HepG2 (cell line): ENCODE measurements at regions not wholly inside any gene's neighbourhood (a gene's known extent, or its start where the extent isn't known, plus 50 kb on each side); places are given as distances from the start of the nearest gene placed in this dataset.

Experiments used
- ATF7 ChIP-seq, 2 experiments: fragments of 450-650 bp in 1 of 2; sonication (generic) in 1 of 2; formaldehyde crosslinking in 1 of 2; IDR thresholded peaks; 2 replicates each; pipeline versions ENCODE4 v1.4.0 to v1.6.1; 2016 to 2020; ENCODE audit warnings: antibody characterized with exemption in 1 of 2, mild to moderate bottlenecking in 1 of 2, missing genetic modification reagents in 1 of 2
- FOSL1 ChIP-seq: sonication (generic); formaldehyde crosslinking; IDR thresholded peaks from 2 replicates; pipeline ENCODE4 v1.9.0; 2021; ENCODE audit warnings: missing genetic modification reagents, borderline replicate concordance
- HMGXB4 ChIP-seq, 2 experiments: sonication (generic) in 1 of 2; formaldehyde crosslinking in 1 of 2; IDR thresholded peaks; 2 replicates each; pipeline versions ENCODE4 v1.4.0 to v1.6.1; 2018 to 2020; ENCODE audit warnings: missing genetic modification reagents in 2 of 2, borderline replicate concordance in 1 of 2, low read depth in 1 of 2, mild to moderate bottlenecking in 1 of 2, missing biosample characterization in 1 of 2
- HNF1A ChIP-seq, 2 experiments: sonication (generic) in 1 of 2; formaldehyde crosslinking in 1 of 2; IDR thresholded peaks; 2 replicates each; pipeline versions ENCODE4 v1.4.0 to v1.6.1; 2016 to 2020; ENCODE audit warnings: borderline replicate concordance in 1 of 2, low read depth in 1 of 2, mild to moderate bottlenecking in 1 of 2, missing genetic modification reagents in 1 of 2
- MIER3 ChIP-seq: IDR thresholded peaks from 2 replicates; pipeline ENCODE4 v1.6.1; 2016; ENCODE audit warnings: missing compliant biosample characterization, borderline replicate concordance
- MTERF4 ChIP-seq: sonication (generic); formaldehyde crosslinking; IDR thresholded peaks from 2 replicates; pipeline ENCODE4 v1.8.0; 2023; ENCODE audit warnings: mild to moderate bottlenecking, missing genetic modification reagents
- POGK ChIP-seq: sonication (generic); formaldehyde crosslinking; conservative IDR thresholded peaks from 2 replicates; pipeline ENCODE4 v1.8.0; 2022; ENCODE audit warnings: mild to moderate bottlenecking, moderate library complexity, missing genetic modification reagents
- SALL1 ChIP-seq: sonication (generic); formaldehyde crosslinking; IDR thresholded peaks from 2 replicates; pipeline ENCODE4 v1.8.0; 2022; ENCODE audit warnings: mild to moderate bottlenecking, missing genetic modification reagents
- ZNF12 ChIP-seq: sonication (generic); formaldehyde crosslinking; IDR thresholded peaks from 2 replicates; pipeline ENCODE4 v1.5.0; 2020; ENCODE audit warnings: missing genetic modification reagents
- ZNF253 ChIP-seq: sonication (generic); formaldehyde crosslinking; IDR thresholded peaks from 2 replicates; pipeline ENCODE4 v1.8.0; 2022; ENCODE audit warnings: mild to moderate bottlenecking, missing genetic modification reagents, borderline replicate concordance
- ZNF33A ChIP-seq: sonication (generic); formaldehyde crosslinking; IDR thresholded peaks from 2 replicates; pipeline ENCODE4 v1.5.1; 2020; ENCODE audit warnings: missing genetic modification reagents, mild to moderate bottlenecking, moderate library complexity, borderline replicate concordance
- ZNF574 ChIP-seq: sonication (generic); formaldehyde crosslinking; IDR thresholded peaks from 2 replicates; pipeline ENCODE4 v1.4.0; 2020; ENCODE audit warnings: missing genetic modification reagents

- peak in 1 of 2 experiments; percentile 60; a peak in 1 of 4 replicates for TF ChIP-seq HMGXB4 (CRISPR knock-in tag; IDR thresholded peaks at IDR 0.05; ENCODE audit: borderline replicate concordance in 1 of 2, low read depth in 1 of 2)
- peak; percentile 89 for TF ChIP-seq SALL1 (CRISPR knock-in tag)
- 0 out of 2 replicates have a peak, but pooled peaks have one; percentile 68 for TF ChIP-seq MIER3 (CRISPR knock-in tag)
- TF ChIP-seq ZNF574 (CRISPR knock-in tag): no peak; the same call in none of the 2 replicates
- TF ChIP-seq ZNF253: no peak
- 0 out of 2 replicates have a peak, but pooled peaks have one; percentile 40 for TF ChIP-seq HNF1A (IDR thresholded peaks at IDR 0.05; ENCODE audit: low read depth)
- peak; percentile 46; the same call in 1 of the 2 replicates for TF ChIP-seq HNF1A (CRISPR knock-in tag; IDR thresholded peaks at IDR 0.05; ENCODE audit: borderline replicate concordance)
- TF ChIP-seq ATF7 (IDR thresholded peaks at IDR 0.05): no peak
- TF ChIP-seq ATF7 (CRISPR knock-in tag; IDR thresholded peaks at IDR 0.05): peak; percentile 88
- peak; percentile 49; the same call in 1 of the 2 replicates for TF ChIP-seq MTERF4 (CRISPR knock-in tag)
- no peak for TF ChIP-seq FOSL1 (CRISPR knock-in tag)
- peak; percentile 75 for TF ChIP-seq ZNF12 (CRISPR knock-in tag)
- TF ChIP-seq ZNF33A (CRISPR knock-in tag): peak; percentile 38; the same call in 1 of the 2 replicates
- no peak; the same call in 1 of the 2 replicates for TF ChIP-seq POGK (CRISPR knock-in tag)
Measured at GRCh38 chr16:10308305-10309193, 77.3 kb upstream of the ATF7IP2 start (continued).
